ENCODE measurements at regions not wholly inside any gene's neighbourhood (a gene's known extent, or its start where the extent isn't known, plus 50 kb on each side); places are given as distances from the start of the nearest gene placed in this dataset.

GRCh38 chr10:128268015-128268722, 141.9 kb upstream of the MKI67 start:
- no peak for TF ChIP-seq EZH2 (IDR thresholded peaks at IDR 0.05; ENCODE audit: low read length, unreplicated experiment)
- TF ChIP-seq CTCF (conservative IDR thresholded peaks at IDR 0.05; ENCODE audit: low read depth, low read length): peak; percentile 62
- TF ChIP-seq EZH2phosphoT487 (IDR thresholded peaks at IDR 0.05; ENCODE audit: borderline replicate concordance, low read length): no peak

All from PC-3 (cell line).